ENCODE measurements at regions not wholly inside any gene's neighbourhood (a gene's known extent, or its start where the extent isn't known, plus 50 kb on each side); places are given as distances from the start of the nearest gene placed in this dataset.

- TF ChIP-seq, protein P1, sequence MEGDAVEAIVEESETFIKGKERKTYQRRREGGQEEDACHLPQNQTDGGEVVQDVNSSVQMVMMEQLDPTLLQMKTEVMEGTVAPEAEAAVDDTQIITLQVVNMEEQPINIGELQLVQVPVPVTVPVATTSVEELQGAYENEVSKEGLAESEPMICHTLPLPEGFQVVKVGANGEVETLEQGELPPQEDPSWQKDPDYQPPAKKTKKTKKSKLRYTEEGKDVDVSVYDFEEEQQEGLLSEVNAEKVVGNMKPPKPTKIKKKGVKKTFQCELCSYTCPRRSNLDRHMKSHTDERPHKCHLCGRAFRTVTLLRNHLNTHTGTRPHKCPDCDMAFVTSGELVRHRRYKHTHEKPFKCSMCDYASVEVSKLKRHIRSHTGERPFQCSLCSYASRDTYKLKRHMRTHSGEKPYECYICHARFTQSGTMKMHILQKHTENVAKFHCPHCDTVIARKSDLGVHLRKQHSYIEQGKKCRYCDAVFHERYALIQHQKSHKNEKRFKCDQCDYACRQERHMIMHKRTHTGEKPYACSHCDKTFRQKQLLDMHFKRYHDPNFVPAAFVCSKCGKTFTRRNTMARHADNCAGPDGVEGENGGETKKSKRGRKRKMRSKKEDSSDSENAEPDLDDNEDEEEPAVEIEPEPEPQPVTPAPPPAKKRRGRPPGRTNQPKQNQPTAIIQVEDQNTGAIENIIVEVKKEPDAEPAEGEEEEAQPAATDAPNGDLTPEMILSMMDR (conservative IDR thresholded peaks at IDR 0.05; ENCODE audit: low read depth, low read length), result no peak
- TF ChIP-seq, protein P2, sequence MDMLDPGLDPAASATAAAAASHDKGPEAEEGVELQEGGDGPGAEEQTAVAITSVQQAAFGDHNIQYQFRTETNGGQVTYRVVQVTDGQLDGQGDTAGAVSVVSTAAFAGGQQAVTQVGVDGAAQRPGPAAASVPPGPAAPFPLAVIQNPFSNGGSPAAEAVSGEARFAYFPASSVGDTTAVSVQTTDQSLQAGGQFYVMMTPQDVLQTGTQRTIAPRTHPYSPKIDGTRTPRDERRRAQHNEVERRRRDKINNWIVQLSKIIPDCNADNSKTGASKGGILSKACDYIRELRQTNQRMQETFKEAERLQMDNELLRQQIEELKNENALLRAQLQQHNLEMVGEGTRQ (IDR thresholded peaks at IDR 0.05; ENCODE audit: low read depth, low read length), result no peak
- no peak for TF ChIP-seq POLR2A (IDR thresholded peaks at IDR 0.05; ENCODE audit: low read depth, low read length)
- TF ChIP-seq, protein P3, sequence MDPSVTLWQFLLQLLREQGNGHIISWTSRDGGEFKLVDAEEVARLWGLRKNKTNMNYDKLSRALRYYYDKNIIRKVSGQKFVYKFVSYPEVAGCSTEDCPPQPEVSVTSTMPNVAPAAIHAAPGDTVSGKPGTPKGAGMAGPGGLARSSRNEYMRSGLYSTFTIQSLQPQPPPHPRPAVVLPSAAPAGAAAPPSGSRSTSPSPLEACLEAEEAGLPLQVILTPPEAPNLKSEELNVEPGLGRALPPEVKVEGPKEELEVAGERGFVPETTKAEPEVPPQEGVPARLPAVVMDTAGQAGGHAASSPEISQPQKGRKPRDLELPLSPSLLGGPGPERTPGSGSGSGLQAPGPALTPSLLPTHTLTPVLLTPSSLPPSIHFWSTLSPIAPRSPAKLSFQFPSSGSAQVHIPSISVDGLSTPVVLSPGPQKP (IDR thresholded peaks at IDR 0.05; ENCODE audit: borderline replicate concordance, low read depth, low read length), result no peak
Measured at GRCh38 chr12:63222582-63222981, 71.6 kb upstream of the AVPR1A start.
